Thoracic aorta (tissue), 2 donors: ENCODE measurements at regions not wholly inside any gene's neighbourhood (a gene's known extent, or its start where the extent isn't known, plus 50 kb on each side); places are given as distances from the start of the nearest gene placed in this dataset.

ENCODE experiments used
- ATAC-seq: fragments of 150-250 bp; one replicate; pipeline ENCODE4 v1.8.0; 2017; ENCODE audit warnings: low read depth; ENCODE audit not compliant: insufficient number of reproducible peaks, low FRiP score
- DNase-seq: peaks from one replicate; pipeline ENCODE4 v3.0.0-alpha.2; 2020; ENCODE audit warnings: low spot score
- H3K27ac ChIP-seq, 2 donors: fragments of 200-600 bp; sonication (generic); 1 replicate in 1 of 2; 2 replicates in 1 of 2; pipeline ENCODE4 v1.5.1; 2016; ENCODE audit warnings: mild to moderate bottlenecking in 2 of 2, moderate library complexity in 2 of 2
- H3K27me3 ChIP-seq: fragments of 200-600 bp; sonication (generic); replicated peaks from 2 replicates; pipeline ENCODE4 v1.6.0; 2016; ENCODE audit warnings: mild to moderate bottlenecking; ENCODE audit not compliant: insufficient read depth
- H3K36me3 ChIP-seq: fragments of 200-600 bp; sonication (generic); one replicate; pipeline ENCODE4 v1.5.1; 2016
- H3K4me1 ChIP-seq, 2 donors: fragments of 200-600 bp; sonication (generic); 1 replicate in 1 of 2; 2 replicates in 1 of 2; pipeline versions ENCODE4 v1.5.1 to v1.6.0; 2016; ENCODE audit warnings: low read depth in 2 of 2, mild to moderate bottlenecking in 1 of 2; ENCODE audit not compliant: control insufficient read depth in 1 of 2
- H3K4me3 ChIP-seq: fragments of 200-600 bp; sonication (generic); 2 replicates; pipeline ENCODE4 v1.5.1; 2016; ENCODE audit warnings: mild to moderate bottlenecking
- H3K9me3 ChIP-seq: fragments of 200-600 bp; sonication (generic); 2 replicates; pipeline ENCODE4 v1.5.1; 2016
- TF ChIP-seq, protein P1 (sequence below): fragments of 200-600 bp; sonication (generic); IDR thresholded peaks from one replicate; pipeline ENCODE4 v1.5.1; 2019; ENCODE audit warnings: antibody characterized with exemption

DNA sequence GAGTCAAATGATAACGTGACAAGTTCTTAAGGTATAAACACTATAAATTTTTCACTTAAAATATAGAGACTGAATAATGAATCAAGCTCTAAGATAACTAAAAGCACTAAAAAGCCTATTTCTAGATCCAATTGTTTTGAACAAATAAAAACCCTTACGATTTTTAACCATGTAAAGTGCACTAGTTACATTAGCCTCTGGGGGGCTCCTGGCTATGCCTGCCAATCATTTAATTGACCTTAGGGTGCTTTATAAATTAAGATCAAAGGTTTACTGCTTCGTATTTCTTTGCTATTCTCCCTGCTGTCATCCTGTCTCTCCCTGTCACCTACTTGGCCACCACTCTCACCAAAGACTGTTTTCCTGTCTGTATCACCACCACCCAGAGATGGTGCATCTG is 133.4 kb downstream of the ESM1 start:
- no peak for ATAC-seq
- H3K27ac ChIP-seq = no peak overlapping the region
- H3K4me1 ChIP-seq = no peaks in the 10 kb centered on the region
- no peak overlapping the region for H3K4me3 ChIP-seq
- H3K27me3 ChIP-seq = no peaks in the 10 kb centered on the region
- TF ChIP-seq, protein P1, sequence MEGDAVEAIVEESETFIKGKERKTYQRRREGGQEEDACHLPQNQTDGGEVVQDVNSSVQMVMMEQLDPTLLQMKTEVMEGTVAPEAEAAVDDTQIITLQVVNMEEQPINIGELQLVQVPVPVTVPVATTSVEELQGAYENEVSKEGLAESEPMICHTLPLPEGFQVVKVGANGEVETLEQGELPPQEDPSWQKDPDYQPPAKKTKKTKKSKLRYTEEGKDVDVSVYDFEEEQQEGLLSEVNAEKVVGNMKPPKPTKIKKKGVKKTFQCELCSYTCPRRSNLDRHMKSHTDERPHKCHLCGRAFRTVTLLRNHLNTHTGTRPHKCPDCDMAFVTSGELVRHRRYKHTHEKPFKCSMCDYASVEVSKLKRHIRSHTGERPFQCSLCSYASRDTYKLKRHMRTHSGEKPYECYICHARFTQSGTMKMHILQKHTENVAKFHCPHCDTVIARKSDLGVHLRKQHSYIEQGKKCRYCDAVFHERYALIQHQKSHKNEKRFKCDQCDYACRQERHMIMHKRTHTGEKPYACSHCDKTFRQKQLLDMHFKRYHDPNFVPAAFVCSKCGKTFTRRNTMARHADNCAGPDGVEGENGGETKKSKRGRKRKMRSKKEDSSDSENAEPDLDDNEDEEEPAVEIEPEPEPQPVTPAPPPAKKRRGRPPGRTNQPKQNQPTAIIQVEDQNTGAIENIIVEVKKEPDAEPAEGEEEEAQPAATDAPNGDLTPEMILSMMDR = no peak
- DNase-seq = no peak
- no peaks in the 10 kb centered on the region for H3K9me3 ChIP-seq
- no peaks in the 10 kb centered on the region for H3K36me3 ChIP-seq

GRCh38 chr5:54851449-54851848 is 133.9 kb downstream of the ESM1 start:
- Histone ChIP-seq H3K27me3 (no peaks in the 10 kb centered on the region), H3K27ac (no peak overlapping the region), H3K4me3 (no peak overlapping the region), H3K4me1 (no peaks in the 10 kb centered on the region), H3K36me3 (no peaks in the 10 kb centered on the region), H3K9me3 (no peaks in the 10 kb centered on the region)
- TF ChIP-seq, protein P1 = no peak
- DNase-seq (no peak), ATAC-seq (no peak)

DNA sequence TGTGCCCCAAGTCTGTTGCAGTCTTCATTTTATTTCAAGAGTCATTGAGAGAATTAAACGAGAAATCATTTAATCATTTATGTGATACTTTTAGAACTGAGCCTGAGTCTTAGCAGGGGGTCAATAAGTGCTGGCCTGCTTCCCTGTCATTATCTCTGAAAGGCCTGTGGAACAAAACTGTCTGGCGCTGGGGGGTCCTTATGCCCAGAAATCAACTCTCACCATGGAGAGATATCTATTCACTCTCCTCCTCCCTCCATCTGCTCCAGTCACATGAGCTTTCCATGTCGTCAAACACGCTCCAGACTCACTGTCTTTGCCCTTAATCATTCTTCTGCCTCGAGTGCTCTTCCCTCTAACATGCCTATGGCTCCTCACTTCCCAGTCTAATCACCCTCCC is 136.8 kb downstream of the ESM1 start:
- DNase-seq (no peak), ATAC-seq (no peak)
- TF ChIP-seq, protein P1 = no peak
- Histone ChIP-seq H3K36me3 (no peaks in the 10 kb centered on the region), H3K4me1 (peaks cover 0 to 23% of the 10 kb centered on the region in 2 donors), H3K4me3 (no peak overlapping the region), H3K27ac (no peak overlapping the region), H3K9me3 (no peaks in the 10 kb centered on the region), H3K27me3 (no peaks in the 10 kb centered on the region)

DNA sequence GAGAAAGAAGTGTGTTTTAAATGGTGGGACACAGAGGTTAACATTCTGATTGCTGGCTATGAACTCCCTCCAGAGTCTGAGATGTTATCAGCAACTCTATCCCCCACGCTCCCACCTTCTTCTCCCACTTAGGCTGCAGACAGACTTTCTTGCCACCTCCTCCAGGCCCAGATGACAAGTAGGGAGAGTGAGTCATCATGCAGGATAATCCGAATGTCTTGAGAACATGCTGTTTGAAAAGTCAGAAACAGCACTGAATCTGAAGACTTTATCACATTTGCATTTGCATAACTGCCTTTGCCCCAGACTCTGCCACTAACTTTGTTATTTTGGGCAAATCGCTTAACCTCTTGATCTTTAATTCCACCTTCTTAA is 139.8 kb downstream of the ESM1 start:
- Histone ChIP-seq H3K9me3 (no peaks in the 10 kb centered on the region), H3K4me1 (peaks cover 0 to 26% of the 10 kb centered on the region in 2 donors), H3K4me3 (no peak overlapping the region), H3K36me3 (no peaks in the 10 kb centered on the region), H3K27ac (peak overlapping the region in 1 of 2 donors; percentile 71), H3K27me3 (no peaks in the 10 kb centered on the region)
- DNase-seq (no peak), ATAC-seq (no peak)
- TF ChIP-seq, protein P1 = no peak

- Histone ChIP-seq H3K27ac (peak overlapping the region; percentile 56 to 71), H3K4me3 (peak overlapping the region; percentile 59)
These were observed 140.4 kb downstream of the ESM1 start for GRCh38 chr5:54844905-54845566.

More at GRCh38 chr5:54844905-54845566, 140.4 kb downstream of the ESM1 start:
- DNase-seq (no peak), ATAC-seq (peak; percentile 31)
- H3K27me3 ChIP-seq = no peaks in the 10 kb centered on the region
- H3K4me1 ChIP-seq = peaks cover 0 to 26% of the 10 kb centered on the region in 2 donors
- no peaks in the 10 kb centered on the region for H3K9me3 ChIP-seq
- TF ChIP-seq, protein P1 = peak; percentile 77
- H3K36me3 ChIP-seq = no peaks in the 10 kb centered on the region
